Subcutaneous abdominal adipose tissue (tissue), 5 donors: ENCODE measurements at regions not wholly inside any gene's neighbourhood (a gene's known extent, or its start where the extent isn't known, plus 50 kb on each side); places are given as distances from the start of the nearest gene placed in this dataset.
"Not testable (repeated sequence)": the region's sequence is repeated elsewhere in the genome, so short reads cannot be mapped to it uniquely, and the experiment has no call there.

Source experiments
- H3K27ac ChIP-seq: one replicate; pipeline ENCODE4 v1.7.0; 2013; ENCODE audit warnings: low read depth, mild to moderate bottlenecking, inconsistent platforms, low read length, moderate library complexity
- H3K27me3 ChIP-seq, 5 donors: one replicate each; pipeline ENCODE4 v1.7.0; 2013; ENCODE audit warnings: low read length in 5 of 5, inconsistent platforms in 1 of 5; ENCODE audit not compliant: control insufficient read depth in 5 of 5, insufficient read depth in 4 of 5
- H3K36me3 ChIP-seq, 5 donors: one replicate each; pipeline ENCODE4 v1.7.0; 2013; ENCODE audit warnings: low read length in 5 of 5; ENCODE audit not compliant: control insufficient read depth in 5 of 5, insufficient read depth in 5 of 5
- H3K4me1 ChIP-seq, 5 donors: one replicate each; pipeline ENCODE4 v1.7.0; 2013; ENCODE audit warnings: low read length in 5 of 5, mild to moderate bottlenecking in 3 of 5, moderate library complexity in 1 of 5; ENCODE audit not compliant: control insufficient read depth in 5 of 5, insufficient read depth in 5 of 5
- H3K4me3 ChIP-seq, 5 donors: one replicate each; pipeline ENCODE4 v1.7.0; 2013; ENCODE audit warnings: low read length in 5 of 5, low read depth in 1 of 5
- H3K9ac ChIP-seq, 5 donors: one replicate each; pipeline ENCODE4 v1.7.0; 2013; ENCODE audit warnings: low read length in 5 of 5, mild to moderate bottlenecking in 4 of 5, moderate library complexity in 3 of 5
- H3K9me3 ChIP-seq, 5 donors: one replicate each; pipeline ENCODE4 v1.7.0; 2013; ENCODE audit warnings: low read length in 5 of 5; ENCODE audit not compliant: control insufficient read depth in 5 of 5
- donor health status: healthy.
- donor health status: healthy.
- donor health status: healthy.
- donor health status: healthy.
- donor health status: healthy.

DNA sequence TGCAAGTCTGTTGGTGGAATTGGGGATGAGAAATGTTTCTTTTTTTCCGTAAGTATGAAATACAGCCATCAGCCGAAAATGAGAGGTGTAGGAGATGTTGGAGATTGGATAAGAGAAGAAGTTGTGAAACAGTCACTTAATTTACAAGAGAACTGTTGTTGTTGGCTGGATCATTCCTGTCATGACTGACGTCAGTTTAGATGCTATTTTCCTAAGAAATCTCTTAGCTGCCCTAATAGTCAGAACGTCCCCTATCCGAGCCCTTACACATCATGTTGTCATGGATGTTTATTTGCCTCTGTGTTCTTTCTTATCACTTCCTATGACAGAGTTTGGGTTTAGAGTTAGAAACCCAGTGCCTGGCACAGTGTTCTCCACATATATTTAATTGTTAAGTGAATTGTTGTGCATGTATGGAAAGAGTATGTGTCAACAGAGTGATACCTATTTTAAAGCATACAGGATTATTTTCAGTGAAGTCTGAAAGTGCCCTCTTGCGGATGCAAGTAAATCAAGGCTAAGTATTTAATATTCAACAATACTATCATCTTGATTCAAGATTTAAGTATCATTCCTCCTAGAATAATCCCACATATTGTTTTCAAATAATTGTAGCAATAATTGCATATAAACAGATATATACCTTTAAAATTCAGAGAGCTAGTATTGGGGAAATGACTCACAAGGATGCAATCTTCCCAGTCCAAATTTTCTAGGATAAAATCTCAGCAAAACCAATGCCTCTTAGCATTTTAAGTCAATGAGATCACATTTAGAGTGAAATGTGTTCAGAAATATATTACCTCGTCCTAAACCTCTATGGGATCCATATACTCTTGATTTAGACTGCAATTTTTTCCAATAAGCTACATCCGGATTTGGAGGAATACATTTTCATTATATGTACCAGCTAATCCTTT lies 309.9 kb upstream of the NOX3 start:
- Histone ChIP-seq H3K27ac (no peak overlapping the region), H3K4me1 (no peaks in the 10 kb centered on the region), H3K9me3 (peaks cover 0 to 9% (median 0%) of the 10 kb centered on the region in 5 donors), H3K27me3 (no peaks in the 10 kb centered on the region), H3K9ac (no peak overlapping the region), H3K36me3 (no peaks in the 10 kb centered on the region), H3K4me3 (no peak overlapping the region)

DNA sequence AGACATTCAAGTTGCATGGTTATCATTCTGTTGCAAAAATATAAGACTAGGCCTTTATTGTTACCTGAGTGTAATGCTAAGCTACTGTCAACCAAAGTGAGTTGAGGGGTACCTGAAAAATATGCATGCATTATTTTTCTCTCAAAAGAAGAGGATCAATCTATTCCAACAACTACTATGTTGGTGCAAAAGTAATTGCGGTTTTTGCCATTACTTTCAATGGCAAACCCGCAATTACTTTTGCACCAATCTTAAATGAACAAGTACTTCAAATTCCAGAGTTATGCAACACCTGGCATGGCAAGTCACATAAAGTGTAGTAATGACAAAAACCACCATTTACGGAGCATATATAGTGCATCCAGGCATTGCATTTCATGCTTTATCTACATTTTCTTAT lies 307.0 kb upstream of the NOX3 start:
- H3K9ac ChIP-seq = no peak overlapping the region
- no peak overlapping the region for H3K27ac ChIP-seq
- no peaks in the 10 kb centered on the region for H3K27me3 ChIP-seq
- no peak overlapping the region for H3K4me3 ChIP-seq
- peaks cover 0 to 2% (median 0%) of the 10 kb centered on the region in 5 donors for H3K9me3 ChIP-seq
- H3K36me3 ChIP-seq = no peaks in the 10 kb centered on the region
- H3K4me1 ChIP-seq = no peaks in the 10 kb centered on the region

DNA sequence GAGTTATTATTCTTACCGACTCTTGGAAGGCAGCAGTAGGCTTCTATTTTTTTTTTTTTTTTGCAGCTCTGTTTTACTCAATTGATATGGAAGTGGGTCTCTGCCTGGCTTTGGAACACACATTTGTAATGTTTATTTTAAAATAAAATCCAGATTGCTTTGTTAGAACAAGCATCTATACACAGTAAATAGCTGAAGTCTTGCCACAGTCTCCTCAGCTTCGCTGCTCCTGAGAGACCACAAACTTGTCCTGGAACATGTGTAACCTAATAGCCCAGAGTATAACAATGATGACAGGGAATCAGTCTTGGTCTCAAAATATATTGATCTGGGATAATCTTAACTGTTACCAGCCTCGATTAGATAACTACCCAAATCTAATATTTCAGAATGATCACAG lies 299.8 kb upstream of the NOX3 start:
- H3K4me3 ChIP-seq = no peak overlapping the region
- H3K4me1 ChIP-seq = no peaks in the 10 kb centered on the region
- no peaks in the 10 kb centered on the region for H3K36me3 ChIP-seq
- peaks cover 0 to 5% (median 0%) of the 10 kb centered on the region in 5 donors for H3K9me3 ChIP-seq
- H3K27ac ChIP-seq = no peak overlapping the region
- no peaks in the 10 kb centered on the region for H3K27me3 ChIP-seq
- no peak overlapping the region for H3K9ac ChIP-seq

DNA sequence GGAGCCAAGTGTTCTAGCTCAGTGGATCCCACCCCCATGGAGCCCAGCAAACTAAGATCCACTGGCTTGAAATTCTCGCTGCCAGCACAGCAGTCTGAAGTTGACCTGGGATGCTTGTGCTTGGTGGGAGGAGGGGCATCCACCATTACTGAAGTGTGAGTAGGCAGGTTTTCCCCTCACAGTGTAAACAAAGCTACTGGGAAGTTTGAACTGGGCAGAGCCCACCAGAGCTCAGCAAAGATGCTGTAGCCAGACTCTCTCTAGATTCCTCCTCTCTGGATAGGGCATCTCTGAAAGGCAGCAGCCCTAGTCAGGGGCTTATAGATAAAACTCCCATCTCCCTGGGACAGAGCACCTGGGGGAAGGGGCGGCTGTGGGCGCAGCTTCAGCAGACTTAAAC lies 293.1 kb upstream of the NOX3 start:
- not testable (repeated sequence) for H3K27me3 ChIP-seq, H3K36me3 ChIP-seq, H3K4me3 ChIP-seq, H3K27ac ChIP-seq, H3K4me1 ChIP-seq, H3K9ac ChIP-seq, H3K9me3 ChIP-seq

DNA sequence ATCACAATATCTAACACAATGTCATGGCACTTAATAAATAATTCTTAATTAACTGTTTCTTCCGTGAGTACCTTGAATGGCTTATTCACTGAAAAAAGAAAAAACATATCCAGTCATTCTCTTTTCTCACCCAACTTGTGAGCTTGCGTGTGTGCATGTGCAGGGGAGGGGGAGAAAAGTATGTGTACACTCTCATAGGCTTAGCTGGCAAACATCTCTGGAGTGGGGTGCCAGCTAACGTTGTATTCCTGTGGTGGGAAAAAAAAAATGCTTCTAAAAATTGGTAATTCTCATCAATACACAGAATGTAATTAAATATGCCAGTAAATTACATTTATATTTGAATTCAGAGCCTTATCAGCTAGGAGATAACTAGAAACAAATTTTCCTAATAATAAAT lies 291.9 kb upstream of the NOX3 start:
- Histone ChIP-seq H3K9me3 (peaks cover 0 to 5% (median 0%) of the 10 kb centered on the region in 5 donors), H3K4me3 (no peak overlapping the region), H3K9ac (no peak overlapping the region), H3K27me3 (peaks cover 0 to 2% (median 0%) of the 10 kb centered on the region in 5 donors), H3K4me1 (no peaks in the 10 kb centered on the region), H3K27ac (no peak overlapping the region), H3K36me3 (no peaks in the 10 kb centered on the region)

DNA sequence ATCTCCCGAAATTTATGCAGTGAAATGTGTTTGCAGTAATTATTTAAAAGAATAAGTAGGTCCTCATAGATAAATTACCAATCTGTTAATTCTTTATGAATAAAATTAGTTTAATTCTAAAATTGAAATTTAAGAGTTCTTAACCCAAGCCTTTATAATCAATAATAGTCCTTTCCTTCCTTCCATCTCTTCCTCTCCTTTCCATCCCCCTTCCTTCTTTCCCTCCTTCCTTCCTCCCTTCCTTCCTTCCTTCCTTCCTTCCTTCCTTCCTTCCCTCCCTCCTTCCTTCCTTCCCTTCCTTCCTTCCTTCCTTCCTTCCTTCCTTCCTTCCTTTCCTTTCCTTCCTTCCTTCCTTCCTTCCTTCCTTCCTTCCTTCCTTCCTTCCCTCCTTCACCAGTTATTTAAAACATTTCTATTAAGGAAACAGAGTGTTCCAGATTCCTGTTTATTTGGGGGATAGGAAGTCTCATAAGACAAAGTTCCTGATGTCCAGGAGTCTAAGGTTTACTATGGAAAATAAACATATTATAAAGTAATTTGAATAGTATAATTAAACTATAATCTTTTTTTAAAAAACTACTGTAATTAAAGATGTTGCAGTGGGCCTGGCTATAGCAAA lies 285.3 kb upstream of the NOX3 start:
- H3K27me3 ChIP-seq = no peaks in the 10 kb centered on the region
- H3K4me1 ChIP-seq = no peaks in the 10 kb centered on the region
- no peak overlapping the region for H3K4me3 ChIP-seq
- no peak overlapping the region for H3K27ac ChIP-seq
- no peaks in the 10 kb centered on the region for H3K36me3 ChIP-seq
- H3K9ac ChIP-seq = no peak overlapping the region
- H3K9me3 ChIP-seq = peaks cover 0 to 3% (median 0%) of the 10 kb centered on the region in 5 donors

DNA sequence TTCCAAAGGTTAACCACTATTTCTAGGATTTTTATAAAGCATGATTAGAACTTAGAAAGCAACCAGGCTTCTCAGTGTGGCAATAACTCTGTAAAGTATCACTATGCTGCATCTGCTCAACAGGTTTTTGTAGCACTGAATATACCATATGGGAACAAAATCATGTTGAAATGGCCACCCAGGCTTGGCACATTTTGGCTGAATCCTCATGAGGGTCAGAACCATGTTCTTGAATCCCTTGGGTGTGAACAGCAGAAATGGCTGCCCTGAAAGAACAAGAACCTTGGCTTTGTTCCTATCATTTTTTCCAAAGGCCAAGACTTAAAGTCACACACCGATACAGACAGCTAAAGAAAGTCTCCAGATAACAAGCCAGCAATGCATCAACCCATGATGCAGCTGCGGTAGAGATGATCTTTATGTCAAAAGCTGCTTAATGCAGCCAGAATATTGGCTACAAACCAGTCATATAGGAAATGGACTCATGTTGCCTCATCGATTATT lies 283.0 kb upstream of the NOX3 start:
- H3K4me3 ChIP-seq = no peak overlapping the region
- peaks cover 0 to 3% (median 0%) of the 10 kb centered on the region in 5 donors for H3K9me3 ChIP-seq
- no peaks in the 10 kb centered on the region for H3K27me3 ChIP-seq
- no peaks in the 10 kb centered on the region for H3K36me3 ChIP-seq
- no peak overlapping the region for H3K27ac ChIP-seq
- no peak overlapping the region for H3K9ac ChIP-seq
- H3K4me1 ChIP-seq = no peaks in the 10 kb centered on the region

DNA sequence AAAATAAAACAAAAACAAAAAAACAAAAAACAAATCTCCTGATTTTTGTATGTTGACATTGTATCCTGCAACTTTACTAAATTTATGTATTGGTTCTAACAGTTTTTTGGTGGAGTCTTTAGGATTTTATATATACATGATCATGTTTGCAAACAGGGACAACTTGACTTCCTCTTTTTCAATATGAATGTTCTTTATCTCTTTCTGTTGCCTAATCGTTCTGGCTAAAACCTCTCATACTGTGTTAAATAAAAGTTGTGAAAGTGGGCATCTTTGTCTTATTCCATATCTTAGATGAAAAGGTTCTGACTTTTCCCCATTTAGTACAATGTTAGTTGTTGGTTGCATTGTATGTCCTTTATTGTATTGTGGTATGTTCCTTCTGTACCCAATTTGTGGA lies 261.7 kb upstream of the NOX3 start:
- Histone ChIP-seq H3K4me3 (no peak overlapping the region), H3K9ac (no peak overlapping the region), H3K27ac (no peak overlapping the region), H3K36me3 (no peaks in the 10 kb centered on the region), H3K9me3 (no peaks in the 10 kb centered on the region), H3K4me1 (no peaks in the 10 kb centered on the region), H3K27me3 (no peaks in the 10 kb centered on the region)

DNA sequence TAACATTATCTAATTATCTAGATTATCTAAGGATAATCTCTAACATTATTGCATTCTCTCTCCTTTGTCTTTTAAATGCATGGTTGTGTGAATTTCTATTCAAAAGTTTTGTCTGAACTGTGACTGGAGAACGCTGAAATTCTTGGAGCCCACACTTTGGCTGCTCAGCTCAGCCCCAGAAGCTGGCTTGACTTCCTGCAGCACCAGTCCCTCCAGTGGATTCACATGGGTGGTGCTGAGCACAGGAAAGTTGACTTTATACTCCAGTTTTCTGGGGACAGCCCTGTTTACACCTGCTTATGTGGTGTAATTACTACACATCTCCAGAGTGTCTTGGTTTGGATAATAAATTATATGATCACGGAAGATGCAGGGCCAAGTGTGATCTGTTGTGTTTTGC lies 255.1 kb upstream of the NOX3 start:
- H3K27me3 ChIP-seq = no peaks in the 10 kb centered on the region
- no peaks in the 10 kb centered on the region for H3K36me3 ChIP-seq
- H3K9me3 ChIP-seq = peaks cover 0 to 5% (median 0%) of the 10 kb centered on the region in 5 donors
- H3K9ac ChIP-seq = no peak overlapping the region
- no peak overlapping the region for H3K27ac ChIP-seq
- H3K4me3 ChIP-seq = no peak overlapping the region
- H3K4me1 ChIP-seq = no peaks in the 10 kb centered on the region

DNA sequence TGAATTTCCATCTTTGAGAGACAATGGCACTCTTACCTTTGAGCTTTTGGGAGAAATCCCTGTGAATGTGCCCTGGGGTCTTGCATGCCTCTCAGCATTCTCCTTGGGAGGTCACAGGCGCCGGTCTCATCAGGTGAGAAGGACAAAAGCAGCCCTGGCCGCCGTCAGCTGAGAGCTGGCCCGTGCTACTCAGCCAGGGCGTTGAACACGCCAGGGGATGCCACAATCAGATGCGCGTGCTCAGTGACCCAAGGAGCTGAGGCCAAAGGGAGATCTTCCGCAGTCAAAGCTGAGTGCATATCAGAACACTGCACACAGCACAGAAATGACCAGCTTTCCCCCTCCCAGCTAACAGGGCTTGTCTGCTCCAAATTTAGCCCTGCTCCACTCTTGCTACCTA lies 253.6 kb upstream of the NOX3 start:
- no peak overlapping the region for H3K27ac ChIP-seq
- H3K27me3 ChIP-seq = no peaks in the 10 kb centered on the region
- H3K9me3 ChIP-seq = peaks cover 0 to 5% (median 0%) of the 10 kb centered on the region in 5 donors

More for the DNA sequence above, 253.6 kb upstream of the NOX3 start:
- Histone ChIP-seq H3K36me3 (no peaks in the 10 kb centered on the region), H3K9ac (no peak overlapping the region), H3K4me1 (no peaks in the 10 kb centered on the region), H3K4me3 (no peak overlapping the region)
